Stimulated activated CD8-positive, alpha-beta memory T cell treated with anti-CD3 and anti-CD28 coated beads, Interleukin-15, amount 100 ng/mL, for 48 hours (primary cell): ENCODE measurements at regions not wholly inside any gene's neighbourhood (a gene's known extent, or its start where the extent isn't known, plus 50 kb on each side); places are given as distances from the start of the nearest gene placed in this dataset.

Experiments used
- DNase-seq, 2 donors: peaks; one replicate each; pipeline ENCODE4 v3.0.0-alpha.2; 2020; ENCODE audit warnings: low read depth in 2 of 2

DNA sequence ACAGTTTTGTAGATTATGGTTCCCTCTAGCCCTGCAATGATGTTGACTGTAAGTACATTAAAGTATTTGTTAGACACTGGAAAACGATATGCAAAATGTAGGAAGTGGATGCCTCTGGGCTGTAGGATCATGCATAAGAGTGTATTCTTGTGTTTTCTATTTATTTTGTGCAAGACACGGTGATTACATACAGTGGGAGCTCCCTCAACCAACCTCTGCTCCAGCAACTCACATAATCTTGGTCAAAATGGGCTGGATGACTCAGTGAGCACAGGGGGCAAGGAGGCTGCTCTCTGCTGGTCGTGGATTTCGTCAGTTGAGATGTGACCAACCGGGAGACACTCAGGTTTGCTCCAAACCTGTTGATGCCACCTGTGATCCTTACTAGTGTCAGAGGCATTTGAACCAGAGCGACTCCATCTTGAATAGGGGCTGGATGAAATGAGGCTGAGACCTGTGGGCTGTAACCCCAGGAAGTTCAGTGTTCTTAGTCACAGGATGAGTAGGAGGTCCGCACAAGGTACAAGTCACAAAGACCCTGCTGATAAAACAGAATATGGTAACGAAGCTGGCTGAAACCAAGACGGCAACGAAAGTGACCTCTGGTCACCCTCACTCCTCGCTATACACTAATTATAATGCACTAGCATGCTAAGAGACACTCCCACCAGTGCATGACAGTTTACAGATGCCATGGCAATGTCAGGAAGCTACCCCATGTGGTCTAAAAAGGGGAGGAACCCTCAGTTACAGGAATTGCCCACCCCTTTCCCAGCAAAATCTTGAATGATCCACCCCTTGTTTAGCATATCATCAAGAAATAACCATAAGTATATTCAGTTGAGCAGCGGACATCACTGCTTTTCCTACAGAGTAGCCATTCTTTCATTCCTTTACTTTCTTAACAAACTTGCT is 56.4 kb upstream of the FAM20C start:
- no peak for DNase-seq

- DNase-seq: no peak
Observed at GRCh38 chr7:137094-137891, 55.1 kb upstream of the FAM20C start.

DNA sequence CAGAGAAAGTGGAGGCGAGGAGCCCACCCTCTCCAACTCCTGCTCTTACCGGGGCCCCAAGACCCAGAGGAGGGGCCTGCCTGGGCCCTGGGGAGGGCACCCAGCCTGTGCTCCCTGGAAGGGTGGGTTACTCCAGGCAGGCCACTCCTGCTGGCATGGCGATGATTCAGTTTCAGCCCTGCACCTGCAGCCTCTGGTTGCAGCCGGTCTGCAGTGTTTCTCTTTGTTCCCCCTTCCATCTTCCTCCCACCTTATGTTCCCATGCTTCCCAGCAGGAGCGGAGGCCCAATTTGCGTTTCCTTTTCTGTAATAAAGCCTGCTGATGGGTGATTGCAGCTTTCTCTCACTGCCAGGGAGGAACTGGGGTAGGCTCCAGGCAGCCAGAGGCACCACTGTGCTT is 53.2 kb upstream of the FAM20C start:
- no peak for DNase-seq

DNA sequence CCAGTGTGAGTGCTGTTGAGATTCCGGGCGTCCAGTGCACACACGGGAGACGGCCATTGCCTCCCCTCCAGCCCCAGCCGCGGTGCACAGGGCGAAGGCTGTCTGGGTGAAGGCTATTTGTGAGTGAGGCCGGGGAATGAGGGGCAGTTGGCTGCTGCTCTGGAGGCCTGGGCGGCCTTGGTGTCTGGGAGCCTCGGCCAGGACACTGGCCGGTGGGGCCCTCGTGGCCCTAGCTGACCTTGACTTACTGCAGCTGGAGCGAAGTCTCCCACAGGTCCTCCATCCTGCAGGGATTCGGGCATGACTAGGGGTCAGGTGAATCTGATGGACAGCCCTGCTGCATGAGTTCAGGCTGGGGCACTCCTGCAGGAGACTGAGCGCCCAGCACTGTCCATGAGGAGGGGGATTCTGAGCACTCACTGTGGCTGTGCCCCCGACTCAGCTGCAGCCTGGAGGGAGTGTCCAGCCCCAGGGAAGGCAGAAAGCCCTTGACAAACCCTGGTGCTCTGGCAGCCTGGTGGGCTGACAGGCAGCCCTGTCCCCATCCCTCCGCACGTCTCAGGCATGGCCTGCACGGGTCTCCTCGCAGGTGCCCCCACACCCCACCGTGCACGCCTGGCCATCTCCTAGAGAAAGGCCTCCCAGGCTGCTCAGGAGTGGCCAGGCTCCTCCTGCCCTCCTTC is 52.7 kb upstream of the FAM20C start:
- no peak for DNase-seq

DNA sequence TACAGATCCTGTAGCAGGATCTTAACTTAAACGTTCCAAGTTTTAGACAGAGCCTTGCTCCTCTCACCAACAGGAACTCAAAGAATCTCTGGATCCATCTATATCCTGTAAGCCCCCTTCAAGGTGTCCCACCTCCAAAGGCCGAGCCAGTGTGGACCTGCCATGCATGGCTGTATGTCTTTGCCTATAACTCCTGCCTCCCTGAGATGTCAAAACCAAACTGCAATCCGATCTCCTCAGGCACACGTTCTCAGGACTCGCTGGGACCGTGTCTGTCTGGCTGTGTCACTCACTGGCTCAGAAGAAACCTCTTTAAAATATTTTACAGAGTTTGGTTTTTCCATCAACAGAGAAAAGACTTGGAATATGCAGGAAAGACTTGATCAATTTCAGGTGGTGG is 51.4 kb upstream of the FAM20C start:
- DNase-seq: no peak

DNA sequence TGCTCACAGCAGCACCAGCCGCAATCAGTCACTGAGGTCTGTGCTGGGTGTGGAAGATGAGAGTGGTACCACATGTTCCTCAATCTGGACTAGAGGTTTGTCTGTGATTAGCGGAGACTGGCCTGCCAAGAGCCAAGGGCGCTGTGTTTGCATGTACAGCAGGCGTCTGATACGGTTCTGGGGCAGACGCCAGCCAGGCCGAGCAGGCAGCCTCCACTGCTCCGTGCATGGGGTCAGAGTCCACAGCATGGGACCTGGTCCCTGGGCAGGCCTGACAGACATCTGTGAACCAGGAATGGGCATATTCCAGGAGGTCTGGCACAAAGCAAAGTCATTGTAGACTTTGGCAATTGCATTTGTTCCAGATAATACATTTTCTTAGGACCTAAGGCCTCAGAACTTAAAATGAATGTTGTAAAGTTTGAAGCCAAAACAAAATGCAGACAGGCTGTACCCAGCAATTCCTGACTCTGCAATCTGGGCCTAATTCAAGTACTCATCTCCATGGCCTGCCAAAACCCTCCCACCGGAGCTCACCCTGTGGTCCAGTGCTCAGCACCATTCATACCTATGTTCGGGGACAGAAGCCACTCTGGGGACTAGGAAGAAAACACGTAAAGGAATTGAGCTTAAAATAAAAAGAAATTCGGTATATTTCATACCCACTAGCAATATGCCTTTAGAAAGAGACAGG is 50.0 kb upstream of the FAM20C start:
- no peak for DNase-seq
